ENCODE measurements at regions not wholly inside any gene's neighbourhood (a gene's known extent, or its start where the extent isn't known, plus 50 kb on each side); places are given as distances from the start of the nearest gene placed in this dataset.

GRCh38 chr2:199144036-199144435, 313.7 kb downstream of the SATB2 start:
- no peaks in the 10 kb centered on the region for H3K27me3 ChIP-seq (replicated peaks; ENCODE audit: control insufficient read depth, insufficient read depth, low read length, poor library complexity, severe bottlenecking)
- no peaks in the 10 kb centered on the region for H3K36me3 ChIP-seq (ENCODE audit: control insufficient read depth, insufficient read depth, low read length)
- no peak overlapping the region for H3K27ac ChIP-seq (ENCODE audit: insufficient read depth, low read length, poor library complexity, severe bottlenecking)
- no peaks in the 10 kb centered on the region for H3K4me1 ChIP-seq (ENCODE audit: control insufficient read depth, insufficient read depth, low read length, poor library complexity, severe bottlenecking)
- no peak for DNase-seq
- H3K4me3 ChIP-seq (ENCODE audit: insufficient read depth, low read depth, low read length, poor library complexity, severe bottlenecking) = no peak overlapping the region
- no peaks in the 10 kb centered on the region for H3K9me3 ChIP-seq (ENCODE audit: control insufficient read depth, low read length)

GRCh38 chr2:199136681-199137080, 321.1 kb downstream of the SATB2 start:
- Histone ChIP-seq H3K4me1 (ENCODE audit: control insufficient read depth, insufficient read depth, low read length, poor library complexity, severe bottlenecking) (no peaks in the 10 kb centered on the region), H3K27me3 (replicated peaks; ENCODE audit: control insufficient read depth, insufficient read depth, low read length, poor library complexity, severe bottlenecking) (no peaks in the 10 kb centered on the region)
- DNase-seq = no peak

GRCh38 chr2:199136242-199136641, 321.5 kb downstream of the SATB2 start:
- Histone ChIP-seq H3K27me3 (replicated peaks; ENCODE audit: control insufficient read depth, insufficient read depth, low read length, poor library complexity, severe bottlenecking) (no peaks in the 10 kb centered on the region), H3K27ac (ENCODE audit: insufficient read depth, low read length, poor library complexity, severe bottlenecking) (no peak overlapping the region), H3K4me3 (ENCODE audit: insufficient read depth, low read depth, low read length, poor library complexity, severe bottlenecking) (no peak overlapping the region), H3K4me1 (ENCODE audit: control insufficient read depth, insufficient read depth, low read length, poor library complexity, severe bottlenecking) (no peaks in the 10 kb centered on the region), H3K36me3 (ENCODE audit: control insufficient read depth, insufficient read depth, low read length) (no peaks in the 10 kb centered on the region), H3K9me3 (ENCODE audit: control insufficient read depth, low read length) (no peaks in the 10 kb centered on the region)
- DNase-seq = no peak

More at GRCh38 chr2:199136681-199137080, 321.1 kb downstream of the SATB2 start:
- Histone ChIP-seq H3K36me3 (ENCODE audit: control insufficient read depth, insufficient read depth, low read length) (no peaks in the 10 kb centered on the region), H3K4me3 (ENCODE audit: insufficient read depth, low read depth, low read length, poor library complexity, severe bottlenecking) (no peak overlapping the region), H3K27ac (ENCODE audit: insufficient read depth, low read length, poor library complexity, severe bottlenecking) (no peak overlapping the region), H3K9me3 (ENCODE audit: control insufficient read depth, low read length) (no peaks in the 10 kb centered on the region)

DNA sequence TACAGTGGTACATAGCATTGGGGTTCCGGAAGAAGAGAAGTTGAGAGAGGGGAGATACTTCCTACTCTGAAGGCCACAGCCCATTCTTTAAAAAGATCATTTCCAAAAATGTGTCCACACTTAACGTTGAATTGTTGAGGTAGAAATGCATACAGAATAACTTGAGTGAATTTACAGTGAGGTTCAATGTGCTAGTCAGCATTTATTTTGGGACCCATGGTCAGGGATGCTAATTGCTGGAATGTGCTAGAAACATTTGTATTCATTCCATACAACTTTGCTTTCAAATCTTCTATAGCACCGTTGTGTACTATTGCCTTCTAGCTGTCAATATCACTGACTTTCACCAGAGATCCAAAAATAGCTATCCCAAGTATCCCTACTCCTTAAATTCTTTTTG, 325.9 kb downstream of the SATB2 start:
- Histone ChIP-seq H3K4me1 (ENCODE audit: control insufficient read depth, insufficient read depth, low read length, poor library complexity, severe bottlenecking) (no peaks in the 10 kb centered on the region), H3K27ac (ENCODE audit: insufficient read depth, low read length, poor library complexity, severe bottlenecking) (no peak overlapping the region), H3K4me3 (ENCODE audit: insufficient read depth, low read depth, low read length, poor library complexity, severe bottlenecking) (no peak overlapping the region), H3K27me3 (replicated peaks; ENCODE audit: control insufficient read depth, insufficient read depth, low read length, poor library complexity, severe bottlenecking) (no peaks in the 10 kb centered on the region), H3K9me3 (ENCODE audit: control insufficient read depth, low read length) (no peaks in the 10 kb centered on the region), H3K36me3 (ENCODE audit: control insufficient read depth, insufficient read depth, low read length) (no peaks in the 10 kb centered on the region)
- DNase-seq = no peak

GRCh38 chr2:199131136-199131655, 326.5 kb downstream of the SATB2 start:
- Histone ChIP-seq H3K9me3 (ENCODE audit: control insufficient read depth, low read length) (no peaks in the 10 kb centered on the region), H3K36me3 (ENCODE audit: control insufficient read depth, insufficient read depth, low read length) (no peaks in the 10 kb centered on the region), H3K27ac (ENCODE audit: insufficient read depth, low read length, poor library complexity, severe bottlenecking) (no peak overlapping the region), H3K4me3 (ENCODE audit: insufficient read depth, low read depth, low read length, poor library complexity, severe bottlenecking) (no peak overlapping the region), H3K4me1 (ENCODE audit: control insufficient read depth, insufficient read depth, low read length, poor library complexity, severe bottlenecking) (no peaks in the 10 kb centered on the region), H3K27me3 (replicated peaks; ENCODE audit: control insufficient read depth, insufficient read depth, low read length, poor library complexity, severe bottlenecking) (no peaks in the 10 kb centered on the region)
- DNase-seq = no peak

DNA sequence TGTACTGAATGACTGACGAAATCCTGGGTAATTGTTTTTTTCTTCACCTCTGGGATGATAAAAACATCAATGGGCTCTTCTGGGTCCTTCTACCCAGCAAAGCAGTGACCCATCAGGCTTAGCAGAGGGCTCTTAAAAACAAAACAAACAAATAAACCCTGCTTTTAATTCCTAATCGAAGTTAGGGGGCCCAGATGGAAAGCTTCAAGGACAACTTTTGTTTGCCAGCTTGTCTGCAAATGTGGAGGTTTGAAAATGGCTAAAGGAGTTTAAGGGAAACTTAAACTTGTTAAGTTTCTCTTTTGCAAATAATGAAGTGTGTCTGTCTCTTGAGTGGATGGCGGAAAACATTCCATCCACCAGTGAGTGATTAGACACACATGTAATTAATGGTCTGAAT, 327.2 kb downstream of the SATB2 start:
- H3K27me3 ChIP-seq (replicated peaks; ENCODE audit: control insufficient read depth, insufficient read depth, low read length, poor library complexity, severe bottlenecking) = no peaks in the 10 kb centered on the region
- DNase-seq = no peak
- H3K4me1 ChIP-seq (ENCODE audit: control insufficient read depth, insufficient read depth, low read length, poor library complexity, severe bottlenecking) = no peaks in the 10 kb centered on the region
- no peak overlapping the region for H3K4me3 ChIP-seq (ENCODE audit: insufficient read depth, low read depth, low read length, poor library complexity, severe bottlenecking)
- no peaks in the 10 kb centered on the region for H3K9me3 ChIP-seq (ENCODE audit: control insufficient read depth, low read length)
- H3K36me3 ChIP-seq (ENCODE audit: control insufficient read depth, insufficient read depth, low read length) = no peaks in the 10 kb centered on the region
- no peak overlapping the region for H3K27ac ChIP-seq (ENCODE audit: insufficient read depth, low read length, poor library complexity, severe bottlenecking)

GRCh38 chr2:199128476-199129229, 329.1 kb downstream of the SATB2 start:
- Histone ChIP-seq H3K36me3 (ENCODE audit: control insufficient read depth, insufficient read depth, low read length) (no peaks in the 10 kb centered on the region), H3K27ac (ENCODE audit: insufficient read depth, low read length, poor library complexity, severe bottlenecking) (no peak overlapping the region), H3K4me1 (ENCODE audit: control insufficient read depth, insufficient read depth, low read length, poor library complexity, severe bottlenecking) (no peaks in the 10 kb centered on the region), H3K27me3 (replicated peaks; ENCODE audit: control insufficient read depth, insufficient read depth, low read length, poor library complexity, severe bottlenecking) (no peaks in the 10 kb centered on the region), H3K9me3 (ENCODE audit: control insufficient read depth, low read length) (no peaks in the 10 kb centered on the region), H3K4me3 (ENCODE audit: insufficient read depth, low read depth, low read length, poor library complexity, severe bottlenecking) (no peak overlapping the region)
- DNase-seq = no peak

DNA sequence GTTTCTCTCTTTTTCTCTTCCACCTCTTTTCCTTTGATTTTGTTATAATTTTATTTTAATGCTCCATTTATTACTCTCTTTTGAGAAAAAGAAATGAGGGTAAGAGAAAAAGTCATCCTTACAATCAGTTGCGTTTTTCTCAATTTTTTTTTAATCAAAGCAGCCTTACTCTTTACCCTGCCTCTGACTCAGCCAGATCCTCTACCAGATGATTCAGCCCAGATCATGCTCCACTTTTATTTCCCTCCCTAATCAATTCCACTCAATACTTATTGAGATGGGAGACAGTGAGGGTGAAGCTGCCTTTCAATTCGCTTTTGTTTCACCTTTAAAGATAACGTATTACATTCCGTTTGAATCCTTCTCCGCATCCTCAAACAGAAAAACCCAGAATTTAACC, 337.9 kb downstream of the SATB2 start:
- DNase-seq = no peak
- Histone ChIP-seq H3K4me1 (ENCODE audit: control insufficient read depth, insufficient read depth, low read length, poor library complexity, severe bottlenecking) (no peaks in the 10 kb centered on the region), H3K27ac (ENCODE audit: insufficient read depth, low read length, poor library complexity, severe bottlenecking) (no peak overlapping the region), H3K9me3 (ENCODE audit: control insufficient read depth, low read length) (no peaks in the 10 kb centered on the region), H3K27me3 (replicated peaks; ENCODE audit: control insufficient read depth, insufficient read depth, low read length, poor library complexity, severe bottlenecking) (no peaks in the 10 kb centered on the region), H3K4me3 (ENCODE audit: insufficient read depth, low read depth, low read length, poor library complexity, severe bottlenecking) (no peak overlapping the region), H3K36me3 (ENCODE audit: control insufficient read depth, insufficient read depth, low read length) (no peaks in the 10 kb centered on the region)

GRCh38 chr2:199118673-199119112, 339.0 kb downstream of the SATB2 start:
- no peaks in the 10 kb centered on the region for H3K4me1 ChIP-seq (ENCODE audit: control insufficient read depth, insufficient read depth, low read length, poor library complexity, severe bottlenecking)
- H3K9me3 ChIP-seq (ENCODE audit: control insufficient read depth, low read length) = no peaks in the 10 kb centered on the region
- H3K36me3 ChIP-seq (ENCODE audit: control insufficient read depth, insufficient read depth, low read length) = no peaks in the 10 kb centered on the region
- H3K27me3 ChIP-seq (replicated peaks; ENCODE audit: control insufficient read depth, insufficient read depth, low read length, poor library complexity, severe bottlenecking) = no peaks in the 10 kb centered on the region
- no peak overlapping the region for H3K27ac ChIP-seq (ENCODE audit: insufficient read depth, low read length, poor library complexity, severe bottlenecking)
- H3K4me3 ChIP-seq (ENCODE audit: insufficient read depth, low read depth, low read length, poor library complexity, severe bottlenecking) = no peak overlapping the region
- no peak for DNase-seq

DNA sequence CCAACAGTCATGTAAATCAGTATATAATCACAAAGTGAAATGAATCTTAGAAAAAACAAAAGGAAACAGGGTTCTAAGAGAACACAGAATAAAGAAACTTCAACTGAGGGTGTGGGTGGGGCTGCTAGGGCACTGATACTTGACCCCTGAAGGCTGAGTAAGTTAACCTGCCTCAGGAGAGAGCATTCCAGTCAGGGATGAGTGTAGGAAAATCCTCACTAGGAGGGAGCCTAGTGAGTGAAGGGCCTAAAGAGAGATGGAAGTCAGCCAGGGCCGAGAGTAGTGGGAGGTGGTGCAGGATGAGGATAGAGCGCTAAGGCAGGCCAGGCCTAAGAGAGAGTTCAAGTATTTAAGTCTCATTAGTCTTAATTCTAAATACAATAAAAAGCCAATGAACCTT, 342.6 kb downstream of the SATB2 start:
- Histone ChIP-seq H3K4me1 (ENCODE audit: control insufficient read depth, insufficient read depth, low read length, poor library complexity, severe bottlenecking) (no peaks in the 10 kb centered on the region), H3K27me3 (replicated peaks; ENCODE audit: control insufficient read depth, insufficient read depth, low read length, poor library complexity, severe bottlenecking) (no peaks in the 10 kb centered on the region), H3K36me3 (ENCODE audit: control insufficient read depth, insufficient read depth, low read length) (no peaks in the 10 kb centered on the region), H3K9me3 (ENCODE audit: control insufficient read depth, low read length) (no peaks in the 10 kb centered on the region), H3K27ac (ENCODE audit: insufficient read depth, low read length, poor library complexity, severe bottlenecking) (no peak overlapping the region), H3K4me3 (ENCODE audit: insufficient read depth, low read depth, low read length, poor library complexity, severe bottlenecking) (no peak overlapping the region)
- DNase-seq = no peak

All from effector memory CD4-positive, alpha-beta T cell (primary cell).